HG03139 (cell line): ENCODE measurements at regions not wholly inside any gene's neighbourhood (a gene's known extent, or its start where the extent isn't known, plus 50 kb on each side); places are given as distances from the start of the nearest gene placed in this dataset.

Source experiments
- ATAC-seq: cut with Tn5 transposase; IDR thresholded peaks from one replicate; pipeline ENCODE4 v1.9.1; 2021; ENCODE audit not compliant: unreplicated experiment

GRCh38 chr2:220654322-220654721 lies 917.8 kb downstream of the EPHA4 start:
- no peak for ATAC-seq

- ATAC-seq: no peak
Observed at GRCh38 chr2:220660277-220661145, 911.6 kb downstream of the EPHA4 start.

GRCh38 chr2:220662431-220662830 lies 909.7 kb downstream of the EPHA4 start:
- ATAC-seq: no peak

GRCh38 chr2:220663065-220663464 lies 909.0 kb downstream of the EPHA4 start:
- no peak for ATAC-seq

GRCh38 chr2:220664272-220665107 lies 907.6 kb downstream of the EPHA4 start:
- ATAC-seq: no peak

- ATAC-seq: no peak
Observed at GRCh38 chr2:220665108-220665471, 907.0 kb downstream of the EPHA4 start.

- no peak for ATAC-seq
Observed at GRCh38 chr2:220669324-220669723, 902.8 kb downstream of the EPHA4 start.

- ATAC-seq: no peak
Observed at GRCh38 chr2:220670511-220670910, 901.6 kb downstream of the EPHA4 start.

GRCh38 chr2:220673151-220673874 lies 898.8 kb downstream of the EPHA4 start:
- ATAC-seq: no peak

- no peak for ATAC-seq
Observed at GRCh38 chr2:220674033-220674432, 898.1 kb downstream of the EPHA4 start.

- no peak for ATAC-seq
Observed at GRCh38 chr2:220676695-220677094, 895.4 kb downstream of the EPHA4 start.

- no peak for ATAC-seq
Observed at GRCh38 chr2:220678943-220679342, 893.2 kb downstream of the EPHA4 start.

- no peak for ATAC-seq
Observed at GRCh38 chr2:220682616-220683015, 889.5 kb downstream of the EPHA4 start.

GRCh38 chr2:220684099-220684498 lies 888.0 kb downstream of the EPHA4 start:
- no peak for ATAC-seq

GRCh38 chr2:220687231-220687843 lies 884.8 kb downstream of the EPHA4 start:
- peak; percentile 86 for ATAC-seq

- no peak for ATAC-seq
Observed at GRCh38 chr2:220695397-220696279, 876.5 kb downstream of the EPHA4 start.

- ATAC-seq: no peak
Observed at GRCh38 chr2:220696280-220696669, 875.8 kb downstream of the EPHA4 start.

GRCh38 chr2:220697011-220697410 lies 875.1 kb downstream of the EPHA4 start:
- ATAC-seq: no peak

- no peak for ATAC-seq
Observed at GRCh38 chr2:220701115-220701514, 871.0 kb downstream of the EPHA4 start.

- no peak for ATAC-seq
Observed at GRCh38 chr2:220703279-220703678, 868.8 kb downstream of the EPHA4 start.
